ENCODE measurements at regions not wholly inside any gene's neighbourhood (a gene's known extent, or its start where the extent isn't known, plus 50 kb on each side); places are given as distances from the start of the nearest gene placed in this dataset.

- no peak for DNase-seq (ENCODE audit: low read depth)
These were observed 469.4 kb downstream of the PREX1 start for GRCh38 chr20:48358176-48359054.

- DNase-seq (ENCODE audit: low read depth): no peak
These were observed 470.1 kb downstream of the PREX1 start for GRCh38 chr20:48357714-48358113.

- DNase-seq (ENCODE audit: low read depth): no peak
These were observed 472.9 kb downstream of the PREX1 start for GRCh38 chr20:48354903-48355302.

GRCh38 chr20:48354320-48354876 lies 473.4 kb downstream of the PREX1 start:
- DNase-seq (ENCODE audit: low read depth): no peak

GRCh38 chr20:48352628-48353027 lies 475.2 kb downstream of the PREX1 start:
- DNase-seq (ENCODE audit: low read depth): no peak

GRCh38 chr20:48352042-48352441 lies 475.8 kb downstream of the PREX1 start:
- no peak for DNase-seq (ENCODE audit: low read depth)

GRCh38 chr20:48350313-48350988 lies 477.3 kb downstream of the PREX1 start:
- DNase-seq (ENCODE audit: low read depth): no peak

GRCh38 chr20:48349656-48350055 lies 478.1 kb downstream of the PREX1 start:
- DNase-seq (ENCODE audit: low read depth): no peak

- DNase-seq (ENCODE audit: low read depth): no peak
These were observed 479.8 kb downstream of the PREX1 start for GRCh38 chr20:48348022-48348421.

GRCh38 chr20:48342822-48343513 lies 484.8 kb downstream of the PREX1 start:
- DNase-seq (ENCODE audit: low read depth): no peak

GRCh38 chr20:48340883-48341281 lies 486.9 kb downstream of the PREX1 start:
- no peak for DNase-seq (ENCODE audit: low read depth)

GRCh38 chr20:48339986-48340882 lies 487.6 kb downstream of the PREX1 start:
- no peak for DNase-seq (ENCODE audit: low read depth)

- peak; percentile 42 for DNase-seq (ENCODE audit: low read depth)
These were observed 488.4 kb downstream of the PREX1 start for GRCh38 chr20:48339190-48339985.

- peak; percentile 40 for DNase-seq (ENCODE audit: low read depth)
These were observed 489.1 kb downstream of the PREX1 start for GRCh38 chr20:48338717-48339116.

- DNase-seq (ENCODE audit: low read depth): no peak
These were observed 491.2 kb downstream of the PREX1 start for GRCh38 chr20:48336597-48336996.

- DNase-seq (ENCODE audit: low read depth): no peak
These were observed 492.3 kb downstream of the PREX1 start for GRCh38 chr20:48335308-48336050.

- no peak for DNase-seq (ENCODE audit: low read depth)
These were observed 494.1 kb downstream of the PREX1 start for GRCh38 chr20:48333707-48334106.

- DNase-seq (ENCODE audit: low read depth): no peak
These were observed 495.2 kb downstream of the PREX1 start for GRCh38 chr20:48332555-48332954.

- no peak for DNase-seq (ENCODE audit: low read depth)
These were observed 496.1 kb downstream of the PREX1 start for GRCh38 chr20:48331518-48332286.
